ENCODE measurements at regions not wholly inside any gene's neighbourhood (a gene's known extent, or its start where the extent isn't known, plus 50 kb on each side); places are given as distances from the start of the nearest gene placed in this dataset.
"Not testable (repeated sequence)": the region's sequence is repeated elsewhere in the genome, so short reads cannot be mapped to it uniquely, and the experiment has no call there.

DNA sequence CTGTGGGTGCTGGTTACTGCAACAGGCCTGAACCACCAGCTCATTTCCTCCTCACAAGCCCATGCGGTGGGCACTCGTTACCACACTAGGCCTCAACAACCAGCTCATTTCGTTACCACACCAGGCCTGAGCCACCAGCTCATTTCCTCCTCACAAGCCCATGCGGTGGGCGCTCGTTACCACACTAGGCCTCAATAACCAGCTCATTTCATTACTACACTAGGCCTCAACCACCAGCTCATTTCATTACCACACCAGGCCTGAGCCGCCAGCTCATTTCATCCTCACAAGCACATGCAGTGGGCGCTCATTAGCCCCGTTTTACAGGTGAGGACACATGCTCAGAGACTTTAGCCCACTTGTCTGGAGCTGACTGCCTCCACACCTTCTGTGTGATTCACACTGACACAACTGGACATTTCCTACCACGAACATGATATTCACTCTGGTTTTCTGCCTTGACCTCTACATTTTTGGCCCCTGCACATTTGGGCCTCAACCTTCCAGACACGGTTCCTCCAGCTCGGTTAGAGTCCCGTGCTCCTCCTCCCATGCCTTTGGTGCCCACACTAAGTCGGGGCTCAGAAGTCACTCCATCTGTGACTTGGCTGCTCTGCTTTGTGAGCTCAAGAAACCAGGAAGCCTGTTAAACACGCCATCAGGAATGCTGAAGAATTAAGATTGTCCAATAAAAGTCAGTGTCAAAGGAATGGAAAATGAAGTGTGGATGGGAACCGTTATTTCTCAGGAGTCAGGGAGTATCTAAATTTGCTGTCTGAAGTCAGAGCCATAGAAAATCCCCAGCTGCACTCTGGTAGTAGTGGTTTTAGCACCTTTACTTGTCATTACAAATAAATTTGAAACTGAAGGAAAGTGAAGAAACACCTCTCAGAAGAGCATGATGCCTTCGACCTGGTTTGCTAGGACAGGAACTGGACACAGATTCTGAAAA is 55.8 kb upstream of the LANCL2 start:
- H3K4me3 ChIP-seq: no peak overlapping the region
- DNase-seq (ENCODE audit: low read depth in 1 of 2, low spot score in 1 of 2) (no peak), ATAC-seq (no peak), FAIRE-seq (no peak)
- 69% methylated on average over 17 of the region's 17 CpGs for WGBS (ENCODE audit: missing lambda C conversion rate)
- POLR2A ChIA-PET: interaction anchor here (0.8 to 3.6 kb wide), 2 partner anchors 56 to 57 kb away, joined by 3 to 12 read pairs; partner anchors contain the start of gene LANCL2
- no peaks in the 10 kb centered on the region for H3K4me1 ChIP-seq
- no peak overlapping the region for H3K4me2 ChIP-seq
- TF ChIP-seq, protein P1, sequence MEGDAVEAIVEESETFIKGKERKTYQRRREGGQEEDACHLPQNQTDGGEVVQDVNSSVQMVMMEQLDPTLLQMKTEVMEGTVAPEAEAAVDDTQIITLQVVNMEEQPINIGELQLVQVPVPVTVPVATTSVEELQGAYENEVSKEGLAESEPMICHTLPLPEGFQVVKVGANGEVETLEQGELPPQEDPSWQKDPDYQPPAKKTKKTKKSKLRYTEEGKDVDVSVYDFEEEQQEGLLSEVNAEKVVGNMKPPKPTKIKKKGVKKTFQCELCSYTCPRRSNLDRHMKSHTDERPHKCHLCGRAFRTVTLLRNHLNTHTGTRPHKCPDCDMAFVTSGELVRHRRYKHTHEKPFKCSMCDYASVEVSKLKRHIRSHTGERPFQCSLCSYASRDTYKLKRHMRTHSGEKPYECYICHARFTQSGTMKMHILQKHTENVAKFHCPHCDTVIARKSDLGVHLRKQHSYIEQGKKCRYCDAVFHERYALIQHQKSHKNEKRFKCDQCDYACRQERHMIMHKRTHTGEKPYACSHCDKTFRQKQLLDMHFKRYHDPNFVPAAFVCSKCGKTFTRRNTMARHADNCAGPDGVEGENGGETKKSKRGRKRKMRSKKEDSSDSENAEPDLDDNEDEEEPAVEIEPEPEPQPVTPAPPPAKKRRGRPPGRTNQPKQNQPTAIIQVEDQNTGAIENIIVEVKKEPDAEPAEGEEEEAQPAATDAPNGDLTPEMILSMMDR (IDR thresholded peaks at IDR 0.05): no peak
- no peak for TF ChIP-seq HDAC2 (IDR thresholded peaks at IDR 0.05)
- TF ChIP-seq E2F6 (IDR thresholded peaks at IDR 0.05; ENCODE audit: borderline replicate concordance, low read depth): no peak
- no peak for TF ChIP-seq SREBF2 (IDR thresholded peaks at IDR 0.05)
- no peak for TF ChIP-seq ESRRA (IDR thresholded peaks at IDR 0.05; ENCODE audit: borderline replicate concordance, low read length)
- TF ChIP-seq EHF (CRISPR knock-in tag; IDR thresholded peaks at IDR 0.05): no peak
- no peak for TF ChIP-seq CHD2 (IDR thresholded peaks at IDR 0.05; ENCODE audit: low read length, partially characterized antibody)
- TF ChIP-seq ZFP36 (IDR thresholded peaks at IDR 0.05; ENCODE audit: borderline replicate concordance, partially characterized antibody): no peak
- TF ChIP-seq, protein P2, sequence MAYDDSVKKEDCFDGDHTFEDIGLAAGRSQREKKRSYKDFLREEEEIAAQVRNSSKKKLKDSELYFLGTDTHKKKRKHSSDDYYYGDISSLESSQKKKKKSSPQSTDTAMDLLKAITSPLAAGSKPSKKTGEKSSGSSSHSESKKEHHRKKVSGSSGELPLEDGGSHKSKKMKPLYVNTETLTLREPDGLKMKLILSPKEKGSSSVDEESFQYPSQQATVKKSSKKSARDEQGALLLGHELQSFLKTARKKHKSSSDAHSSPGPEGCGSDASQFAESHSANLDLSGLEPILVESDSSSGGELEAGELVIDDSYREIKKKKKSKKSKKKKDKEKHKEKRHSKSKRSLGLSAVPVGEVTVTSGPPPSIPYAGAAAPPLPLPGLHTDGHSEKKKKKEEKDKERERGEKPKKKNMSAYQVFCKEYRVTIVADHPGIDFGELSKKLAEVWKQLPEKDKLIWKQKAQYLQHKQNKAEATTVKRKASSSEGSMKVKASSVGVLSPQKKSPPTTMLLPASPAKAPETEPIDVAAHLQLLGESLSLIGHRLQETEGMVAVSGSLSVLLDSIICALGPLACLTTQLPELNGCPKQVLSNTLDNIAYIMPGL (CRISPR knock-in tag; IDR thresholded peaks at IDR 0.05; ENCODE audit: borderline replicate concordance): no peak
- TF ChIP-seq CBX2 (IDR thresholded peaks at IDR 0.05; ENCODE audit: borderline replicate concordance, low read depth): no peak
- no peak for TF ChIP-seq KDM1A (IDR thresholded peaks at IDR 0.05; ENCODE audit: low read depth)
- no peak for TF ChIP-seq EHMT2 (IDR thresholded peaks at IDR 0.05; ENCODE audit: low read depth)
- CTCF ChIA-PET: interaction anchor here (1.1 to 4.3 kb wide), 6 partner anchors 12 to 535 kb away, joined by 3 to 17 read pairs (median 6); no protein-coding TSS in a partner anchor
- no peaks in the 10 kb centered on the region for H3K9me3 ChIP-seq
- H3K27ac ChIP-seq: no peak overlapping the region

- H3K4me1 ChIP-seq: no peaks in the 10 kb centered on the region
- no peak overlapping the region for H3K4me3 ChIP-seq
- FAIRE-seq: no peak
- CTCF ChIA-PET: interaction anchor here (1.6 kb wide), 1 partner anchor 15 kb away, joined by 5 read pairs; no protein-coding TSS in a partner anchor
- TF ChIP-seq REST (IDR thresholded peaks at IDR 0.05): no peak
- no peak for TF ChIP-seq POLR2AphosphoS2 (conservative IDR thresholded peaks at IDR 0.05; ENCODE audit: low read length)
- no peak for TF ChIP-seq RARB (CRISPR knock-in tag; IDR thresholded peaks at IDR 0.05)
- TF ChIP-seq HOXB13 (CRISPR knock-in tag; IDR thresholded peaks at IDR 0.05; ENCODE audit: low read depth): no peak
- TF ChIP-seq, protein P3, sequence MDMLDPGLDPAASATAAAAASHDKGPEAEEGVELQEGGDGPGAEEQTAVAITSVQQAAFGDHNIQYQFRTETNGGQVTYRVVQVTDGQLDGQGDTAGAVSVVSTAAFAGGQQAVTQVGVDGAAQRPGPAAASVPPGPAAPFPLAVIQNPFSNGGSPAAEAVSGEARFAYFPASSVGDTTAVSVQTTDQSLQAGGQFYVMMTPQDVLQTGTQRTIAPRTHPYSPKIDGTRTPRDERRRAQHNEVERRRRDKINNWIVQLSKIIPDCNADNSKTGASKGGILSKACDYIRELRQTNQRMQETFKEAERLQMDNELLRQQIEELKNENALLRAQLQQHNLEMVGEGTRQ (IDR thresholded peaks at IDR 0.05): no peak
- TF ChIP-seq EHF (CRISPR knock-in tag; IDR thresholded peaks at IDR 0.05): no peak
- TF ChIP-seq KDM5A (IDR thresholded peaks at IDR 0.05): no peak
- TF ChIP-seq MYC (IDR thresholded peaks at IDR 0.05; ENCODE audit: borderline replicate concordance, low read length): no peak
- TF ChIP-seq ZFP36 (IDR thresholded peaks at IDR 0.05; ENCODE audit: borderline replicate concordance, partially characterized antibody): no peak
- TF ChIP-seq, protein P4, sequence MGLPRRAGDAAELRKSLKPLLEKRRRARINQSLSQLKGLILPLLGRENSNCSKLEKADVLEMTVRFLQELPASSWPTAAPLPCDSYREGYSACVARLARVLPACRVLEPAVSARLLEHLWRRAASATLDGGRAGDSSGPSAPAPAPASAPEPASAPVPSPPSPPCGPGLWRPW (IDR thresholded peaks at IDR 0.05): no peak
- no peak for TF ChIP-seq POLR2A (IDR thresholded peaks at IDR 0.05; ENCODE audit: low read length)
- no peaks in the 10 kb centered on the region for H3K9me3 ChIP-seq
- WGBS (ENCODE audit: missing lambda C conversion rate): 50% methylated on average over 8 of the region's 8 CpGs
- no peak overlapping the region for H3K27ac ChIP-seq
- DNase-seq (ENCODE audit: low read depth in 1 of 2, low spot score in 1 of 2): no peak
- ATAC-seq: no peak
- POLR2A ChIA-PET: interaction anchor here (0.8 kb wide), 1 partner anchor 56 kb away, joined by 3 read pairs; no protein-coding TSS in a partner anchor
- H3K4me2 ChIP-seq: no peak overlapping the region
Observed at GRCh38 chr7:55310287-55311025, 54.7 kb upstream of the LANCL2 start.

DNA sequence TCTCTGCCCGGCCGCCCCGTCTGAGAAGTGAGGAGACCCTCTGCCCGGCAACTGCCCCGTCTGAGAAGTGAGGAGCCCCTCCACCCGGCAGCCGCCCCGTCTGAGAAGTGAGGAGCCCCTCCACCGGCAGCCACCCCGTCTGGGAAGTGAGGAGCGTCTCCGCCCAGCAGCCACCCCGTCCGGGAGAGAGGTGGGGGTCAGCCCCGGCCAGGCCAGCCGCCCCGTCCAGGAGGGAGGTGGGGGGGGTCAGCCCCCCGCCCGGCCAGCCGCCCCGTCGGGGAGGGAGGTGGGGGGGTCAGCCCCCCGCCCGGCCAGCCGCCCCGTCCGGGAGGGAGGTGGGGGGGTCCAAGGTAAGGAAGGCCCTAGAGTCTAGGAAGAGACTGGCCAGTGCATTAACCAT is 53.2 kb upstream of the LANCL2 start:
- DNase-seq (ENCODE audit: low read depth in 1 of 2, low spot score in 1 of 2); POLR2A ChIA-PET; H3K4me1 ChIP-seq; FAIRE-seq; H3K27ac ChIP-seq; H3K4me2 ChIP-seq; H3K9me3 ChIP-seq; H3K4me3 ChIP-seq; ATAC-seq: not testable (repeated sequence)
- CTCF ChIA-PET: interaction anchor here (1.3 kb wide), 1 partner anchor 33 kb away, joined by 3 read pairs; no protein-coding TSS in a partner anchor
- WGBS (ENCODE audit: missing lambda C conversion rate): no CpG with 5 or more reads among the region's 27 CpGs
